Peyer's patch (tissue), 4 donors: ENCODE measurements at regions not wholly inside any gene's neighbourhood (a gene's known extent, or its start where the extent isn't known, plus 50 kb on each side); places are given as distances from the start of the nearest gene placed in this dataset.
"Not testable (repeated sequence)": the region's sequence is repeated elsewhere in the genome, so short reads cannot be mapped to it uniquely, and the experiment has no call there.

Source experiments
- DNase-seq, 3 donors: peaks; one replicate each; pipeline ENCODE4 v3.0.0-alpha.2; 2017 to 2019
- H3K27ac ChIP-seq, 4 donors: fragments of 200-600 bp; sonication (generic); one replicate each; pipeline ENCODE4 v1.5.1; 2016 to 2019
- H3K27me3 ChIP-seq, 2 donors: fragments of 200-600 bp; sonication (generic); one replicate each; pipeline ENCODE4 v1.5.1; 2019
- H3K36me3 ChIP-seq, 3 donors: fragments of 200-600 bp; sonication (generic); one replicate each; pipeline ENCODE4 v1.5.1; 2016 to 2019
- H3K4me1 ChIP-seq, 4 donors: fragments of 200-600 bp; sonication (generic); one replicate each; pipeline ENCODE4 v1.5.1; 2016 to 2019
- H3K4me3 ChIP-seq, 4 donors: fragments of 200-600 bp; sonication (generic); 1 replicate in 3 of 4; 2 replicates in 1 of 4; pipeline ENCODE4 v1.5.1; 2016 to 2019; ENCODE audit warnings: mild to moderate bottlenecking in 1 of 4
- H3K9me3 ChIP-seq, 4 donors: fragments of 200-600 bp; sonication (generic); one replicate each; pipeline ENCODE4 v1.5.1; 2016 to 2019; ENCODE audit warnings: mild to moderate bottlenecking in 1 of 4
- CTCF ChIP-seq, 6 experiments: fragments of 450-650 bp in 4 of 6; fragments of 200-600 bp in 2 of 6; sonication (generic) in 1 of 6; IDR thresholded peaks; one replicate each; pipeline ENCODE4 v1.5.1; 2017 to 2019; ENCODE audit warnings: antibody characterized with exemption in 6 of 6, mild to moderate bottlenecking in 3 of 6, moderate library complexity in 1 of 6
- POLR2A ChIP-seq, 2 donors: fragments of 450-650 bp; IDR thresholded peaks; one replicate each; pipeline ENCODE4 v1.5.1; 2017; ENCODE audit warnings: antibody characterized with exemption in 2 of 2, mild to moderate bottlenecking in 2 of 2, moderate library complexity in 2 of 2
- small RNA-seq, 2 donors: library from RNA; depleted of rRNA; stranded (forward); fragments of <200 nt; gene quantifications; one replicate each; pipeline ENCODE3, GENCODE V24; 2016

DNA sequence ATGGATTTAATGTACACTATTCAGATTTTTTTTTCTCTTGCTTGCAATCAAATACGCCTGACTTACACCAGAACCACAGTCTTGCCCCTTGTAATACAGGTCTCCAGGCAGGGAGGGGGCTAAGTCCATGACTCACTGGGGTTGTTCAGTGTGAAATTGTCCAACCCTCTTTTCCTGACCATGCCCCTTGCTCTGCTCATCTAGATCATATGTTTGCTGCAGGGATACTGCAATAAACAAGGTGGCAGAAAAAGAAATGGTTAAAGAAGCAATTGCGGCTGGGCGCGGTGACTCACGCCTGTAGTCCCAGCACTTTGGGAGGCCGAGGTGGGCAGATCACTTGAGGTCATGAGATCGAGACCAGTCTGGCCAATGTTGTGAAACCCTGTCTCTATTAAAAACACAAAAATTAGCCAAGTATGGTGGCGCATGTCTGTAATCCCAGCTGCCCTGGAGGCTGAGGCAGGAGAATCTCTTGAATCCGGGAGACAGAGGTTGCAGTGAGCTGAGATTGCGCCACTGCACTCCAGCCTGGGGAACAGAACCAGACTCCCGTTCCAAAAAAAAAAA lies 85.5 kb downstream of the TMEM130 start:
- no peak overlapping the region for H3K4me3 ChIP-seq
- DNase-seq = no peak
- TF ChIP-seq POLR2A (IDR thresholded peaks at IDR 0.05) = no peak
- TF ChIP-seq CTCF (IDR thresholded peaks at IDR 0.05) = no peak

GRCh38 chr7:98785929-98786571 lies 83.8 kb downstream of the TMEM130 start:
- Histone ChIP-seq H3K4me1 (no peaks in the 10 kb centered on the region), H3K27ac (no peak overlapping the region), H3K4me3 (no peak overlapping the region), H3K36me3 (no peaks in the 10 kb centered on the region), H3K9me3 (no peaks in the 10 kb centered on the region), H3K27me3 (no peaks in the 10 kb centered on the region)
- no peak for DNase-seq
- TF ChIP-seq POLR2A (IDR thresholded peaks at IDR 0.05) (no peak), CTCF (IDR thresholded peaks at IDR 0.05) (no peak)

More for the DNA sequence above, 85.5 kb downstream of the TMEM130 start:
- H3K36me3 ChIP-seq = no peaks in the 10 kb centered on the region
- H3K27ac ChIP-seq = no peak overlapping the region
- no peaks in the 10 kb centered on the region for H3K4me1 ChIP-seq
- H3K27me3 ChIP-seq = no peaks in the 10 kb centered on the region
- H3K9me3 ChIP-seq = no peaks in the 10 kb centered on the region

DNA sequence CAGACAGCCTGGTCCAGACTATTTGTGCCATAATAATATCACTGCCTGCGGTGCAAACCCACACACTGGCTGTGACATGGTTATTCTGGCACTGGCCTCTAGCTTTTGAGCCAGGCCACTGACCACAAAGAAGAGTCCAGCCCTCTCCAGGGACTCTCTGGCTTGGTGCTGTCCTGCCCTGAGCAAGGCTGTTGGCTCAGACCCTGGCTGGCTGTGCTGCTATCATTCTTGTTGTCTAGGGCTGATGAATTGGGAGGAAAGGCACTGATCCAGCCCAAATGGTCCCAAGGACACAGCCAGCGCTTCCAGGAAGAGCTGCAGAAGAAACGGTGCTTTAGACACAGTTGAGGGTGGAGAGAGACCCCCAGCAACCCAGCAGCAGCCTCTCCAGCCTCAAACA lies 80.8 kb downstream of the TMEM130 start:
- Histone ChIP-seq H3K4me3 (no peak overlapping the region), H3K4me1 (no peaks in the 10 kb centered on the region), H3K9me3 (no peaks in the 10 kb centered on the region), H3K27me3 (no peaks in the 10 kb centered on the region), H3K27ac (no peak overlapping the region), H3K36me3 (no peaks in the 10 kb centered on the region)
- no peak for DNase-seq
- TF ChIP-seq POLR2A (IDR thresholded peaks at IDR 0.05) (no peak), CTCF (IDR thresholded peaks at IDR 0.05) (no peak)

DNA sequence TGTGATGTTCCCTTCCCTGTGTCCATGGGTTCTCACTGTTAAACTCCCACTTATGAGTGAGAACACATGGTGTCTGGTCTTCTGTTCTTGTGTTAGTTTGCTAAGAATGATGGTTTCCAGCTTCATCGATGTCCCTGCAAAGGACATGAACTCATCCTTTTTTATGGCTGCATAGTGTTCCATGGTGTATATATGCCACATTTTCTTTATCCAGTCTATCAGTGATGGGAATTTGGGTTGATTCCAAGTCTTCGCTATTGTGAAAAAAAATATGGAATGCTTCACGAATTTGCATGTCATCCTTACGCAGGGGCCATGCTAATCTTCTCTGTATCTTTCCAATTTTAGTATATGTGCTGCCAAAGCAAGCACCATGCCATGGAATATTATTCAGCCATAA lies 75.4 kb downstream of the TMEM130 start:
- not testable (repeated sequence) for H3K4me3 ChIP-seq, H3K27ac ChIP-seq, H3K4me1 ChIP-seq, DNase-seq, H3K9me3 ChIP-seq, H3K36me3 ChIP-seq, H3K27me3 ChIP-seq

DNA sequence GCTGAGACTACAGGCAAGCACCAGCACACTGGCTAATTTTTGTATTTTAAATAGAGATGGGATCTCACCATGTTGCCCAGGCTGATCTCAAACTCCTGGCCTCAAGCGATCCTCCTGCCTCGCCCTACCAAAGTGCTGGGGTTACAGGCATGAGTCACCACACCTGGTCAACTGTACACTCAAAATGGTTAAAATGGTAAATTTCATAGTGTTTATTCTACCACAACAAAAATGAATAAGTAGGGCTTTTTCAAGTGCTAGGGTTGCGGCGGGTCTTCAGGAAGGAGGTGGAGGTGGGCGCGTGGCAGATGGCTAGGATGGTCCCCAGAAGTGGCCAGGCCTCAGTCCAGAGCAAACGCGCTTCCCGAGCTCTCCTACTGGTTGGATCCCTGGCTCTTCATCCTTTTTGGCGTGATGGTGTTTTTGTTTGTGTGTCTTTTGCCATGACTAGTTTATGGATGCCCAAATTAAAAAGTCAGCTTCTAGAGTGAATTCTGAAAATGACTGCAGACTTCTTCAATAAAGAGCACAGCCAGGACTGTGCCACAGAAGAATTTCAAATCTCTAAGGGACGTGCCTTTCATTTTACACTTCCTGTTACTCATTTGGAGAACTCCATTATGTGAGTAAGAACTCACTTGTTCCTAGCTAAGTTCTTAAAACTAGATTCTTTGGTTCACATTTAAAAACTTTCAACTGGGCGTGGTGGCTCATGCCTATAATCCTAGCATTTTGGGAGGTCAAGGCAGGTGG lies 73.9 kb downstream of the TMEM130 start:
- H3K4me3 ChIP-seq = no peak overlapping the region
- no peak overlapping the region for H3K27ac ChIP-seq
- no peaks in the 10 kb centered on the region for H3K36me3 ChIP-seq
- H3K27me3 ChIP-seq = no peaks in the 10 kb centered on the region
- DNase-seq = no peak
- H3K4me1 ChIP-seq = no peaks in the 10 kb centered on the region
- peaks cover 0 to under 1% (median 0%) of the 10 kb centered on the region in 4 donors for H3K9me3 ChIP-seq
- no peak for TF ChIP-seq POLR2A (IDR thresholded peaks at IDR 0.05)
- TF ChIP-seq CTCF (IDR thresholded peaks at IDR 0.05) = no peak

Small RNA genes in the stretch of these regions (small RNA-seq; reads per million reads assigned to genes)
- 0 reads per million in 2 donors for gene RNU6-393P
